Suppressor macrophage (primary cell): ENCODE measurements at regions not wholly inside any gene's neighbourhood (a gene's known extent, or its start where the extent isn't known, plus 50 kb on each side); places are given as distances from the start of the nearest gene placed in this dataset.
A peak's percentile ranks its signal among the peaks of the same experiment; 100 is the strongest.
"Not testable (repeated sequence)": the region's sequence is repeated elsewhere in the genome, so short reads cannot be mapped to it uniquely, and the experiment has no call there.

ENCODE experiments used
- DNase-seq, 4 experiments: peaks; one replicate each; pipeline ENCODE4 v3.0.0-alpha.2; 2020 to 2022

GRCh38 chr9:87381050-87381711 lies 116.5 kb upstream of the DAPK1 start:
- no peak for DNase-seq

- DNase-seq: no peak
Observed at GRCh38 chr9:87381746-87382145, 115.9 kb upstream of the DAPK1 start.

GRCh38 chr9:87382900-87383299 lies 114.8 kb upstream of the DAPK1 start:
- DNase-seq: peak; percentile 33 to 68 (median 59)

- no peak for DNase-seq
Observed at GRCh38 chr9:87383344-87384150, 114.1 kb upstream of the DAPK1 start.

- DNase-seq: no peak
Observed at GRCh38 chr9:87386490-87387025, 111.1 kb upstream of the DAPK1 start.

GRCh38 chr9:87387351-87388011 lies 110.2 kb upstream of the DAPK1 start:
- DNase-seq: no peak

- DNase-seq: not testable (repeated sequence)
Observed at GRCh38 chr9:87388708-87389107, 109.0 kb upstream of the DAPK1 start.

GRCh38 chr9:87389936-87390335 lies 107.7 kb upstream of the DAPK1 start:
- DNase-seq: no peak

GRCh38 chr9:87390361-87390760 lies 107.3 kb upstream of the DAPK1 start:
- no peak for DNase-seq

- no peak for DNase-seq
Observed at GRCh38 chr9:87392086-87392485, 105.6 kb upstream of the DAPK1 start.

GRCh38 chr9:87393706-87394230 lies 103.9 kb upstream of the DAPK1 start:
- no peak for DNase-seq

- no peak for DNase-seq
Observed at GRCh38 chr9:87395804-87396479, 101.7 kb upstream of the DAPK1 start.

GRCh38 chr9:87401681-87402080 lies 96.0 kb upstream of the DAPK1 start:
- no peak for DNase-seq

- DNase-seq: no peak
Observed at GRCh38 chr9:87402537-87402936, 95.1 kb upstream of the DAPK1 start.

GRCh38 chr9:87405677-87406542 lies 91.8 kb upstream of the DAPK1 start:
- peak; percentile 34 to 68 (median 55) for DNase-seq

- peak; percentile 39 to 80 (median 68) for DNase-seq
Observed at GRCh38 chr9:87406543-87407166, 91.0 kb upstream of the DAPK1 start.

GRCh38 chr9:87410047-87411005 lies 87.3 kb upstream of the DAPK1 start:
- DNase-seq: not testable (repeated sequence)

GRCh38 chr9:87420884-87421283 lies 76.8 kb upstream of the DAPK1 start:
- DNase-seq: no peak

- no peak for DNase-seq
Observed at GRCh38 chr9:87421734-87422133, 75.9 kb upstream of the DAPK1 start.

GRCh38 chr9:87422999-87423398 lies 74.7 kb upstream of the DAPK1 start:
- DNase-seq: no peak
